Gastrocnemius medialis (tissue), 4 donors: ENCODE measurements at regions not wholly inside any gene's neighbourhood (a gene's known extent, or its start where the extent isn't known, plus 50 kb on each side); places are given as distances from the start of the nearest gene placed in this dataset.
A peak's percentile ranks its signal among the peaks of the same experiment; 100 is the strongest.

ENCODE experiments used
- ATAC-seq, 2 donors: fragments of 150-250 bp; one replicate each; pipeline ENCODE4 v1.9.1; 2016
- DNase-seq, 2 donors: peaks; one replicate each; pipeline ENCODE4 v3.0.0-alpha.2; 2019
- H3K27ac ChIP-seq, 4 donors: fragments of 200-600 bp; sonication (generic); 1 replicate in 1 of 4; 2 replicates in 3 of 4; pipeline ENCODE4 v1.5.1; 2016 to 2018; ENCODE audit warnings: mild to moderate bottlenecking in 2 of 4, moderate library complexity in 1 of 4
- H3K27me3 ChIP-seq, 3 donors: fragments of 200-600 bp; sonication (generic) in 2 of 3; 1 replicate in 1 of 3; 2 replicates in 2 of 3; pipeline versions ENCODE4 v1.5.1 to v1.6.0; 2016 to 2019; ENCODE audit warnings: mild to moderate bottlenecking in 1 of 3, moderate library complexity in 1 of 3
- H3K36me3 ChIP-seq, 2 donors: fragments of 200-600 bp; sonication (generic) in 1 of 2; one replicate each; pipeline ENCODE4 v1.5.1; 2017 to 2018
- H3K4me1 ChIP-seq, 2 donors: fragments of 200-600 bp; sonication (generic) in 1 of 2; one replicate each; pipeline ENCODE4 v1.5.1; 2016 to 2017; ENCODE audit warnings: mild to moderate bottlenecking in 2 of 2
- H3K4me3 ChIP-seq, 4 donors: fragments of 200-600 bp; sonication (generic) in 3 of 4; 1 replicate in 1 of 4; 2 replicates in 3 of 4; pipeline ENCODE4 v1.5.1; 2016 to 2019; ENCODE audit warnings: mild to moderate bottlenecking in 2 of 4
- H3K9me3 ChIP-seq, 3 donors: fragments of 200-600 bp; sonication (generic) in 2 of 3; 1 replicate in 1 of 3; 2 replicates in 2 of 3; pipeline ENCODE4 v1.5.1; 2016 to 2019
- POLR2A ChIP-seq, 2 donors: fragments of 450-650 bp; IDR thresholded peaks; one replicate each; pipeline ENCODE4 v1.6.1; 2017; ENCODE audit warnings: antibody characterized with exemption in 2 of 2, mild to moderate bottlenecking in 2 of 2, moderate library complexity in 2 of 2
- in situ Hi-C, 4 donors: fragments of 200-750 bp; cut with MboI; loops; one replicate each; pipeline versions ENCODE4 v1.15.0 to v1.8.0; 2017; ENCODE audit warnings: low sequenced_read_pairs in 4 of 4
- intact Hi-C: fragments of 100-400 bp; cut with DNase I; formaldehyde crosslinking; loops from one replicate; pipeline ENCODE4 v1.15.1; 2023; ENCODE audit warnings: low total_unique reads
- TF ChIP-seq, protein P1 (sequence below), 5 experiments: fragments of 450-650 bp in 3 of 5; fragments of 200-600 bp in 2 of 5; sonication (generic) in 2 of 5; IDR thresholded peaks in 4 of 5; conservative IDR thresholded peaks in 1 of 5; 1 replicate in 4 of 5; 2 replicates in 1 of 5; pipeline ENCODE4 v1.5.1; 2016 to 2019; ENCODE audit warnings: antibody characterized with exemption in 5 of 5, mild to moderate bottlenecking in 3 of 5, moderate library complexity in 3 of 5

DNA sequence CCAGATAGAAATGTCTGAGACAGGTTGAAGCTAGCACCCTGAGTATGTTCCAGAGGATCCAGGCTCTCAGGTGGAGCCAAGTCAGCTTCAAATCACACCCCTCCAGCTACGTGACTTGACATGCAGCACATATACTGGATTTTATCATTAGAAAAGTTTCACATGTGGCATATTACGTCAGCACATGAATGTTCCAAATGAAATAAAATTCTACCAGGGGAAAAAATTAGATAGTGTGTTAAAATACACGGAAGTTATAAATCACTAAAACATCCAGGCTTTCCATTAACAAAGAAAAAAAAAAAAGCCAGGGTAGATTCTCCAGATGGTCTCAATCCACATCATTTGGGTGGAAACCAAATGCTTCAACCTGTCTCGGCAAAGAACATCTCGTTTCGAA, 251.6 kb downstream of the MPDZ start:
- DNase-seq (no peak), ATAC-seq (no peak)
- Histone ChIP-seq H3K36me3 (no peaks in the 10 kb centered on the region), H3K27ac (no peak overlapping the region), H3K27me3 (no peaks in the 10 kb centered on the region), H3K4me3 (no peak overlapping the region), H3K4me1 (no peaks in the 10 kb centered on the region), H3K9me3 (no peaks in the 10 kb centered on the region)
- no peak for TF ChIP-seq POLR2A (IDR thresholded peaks at IDR 0.05)
- TF ChIP-seq, protein P1, sequence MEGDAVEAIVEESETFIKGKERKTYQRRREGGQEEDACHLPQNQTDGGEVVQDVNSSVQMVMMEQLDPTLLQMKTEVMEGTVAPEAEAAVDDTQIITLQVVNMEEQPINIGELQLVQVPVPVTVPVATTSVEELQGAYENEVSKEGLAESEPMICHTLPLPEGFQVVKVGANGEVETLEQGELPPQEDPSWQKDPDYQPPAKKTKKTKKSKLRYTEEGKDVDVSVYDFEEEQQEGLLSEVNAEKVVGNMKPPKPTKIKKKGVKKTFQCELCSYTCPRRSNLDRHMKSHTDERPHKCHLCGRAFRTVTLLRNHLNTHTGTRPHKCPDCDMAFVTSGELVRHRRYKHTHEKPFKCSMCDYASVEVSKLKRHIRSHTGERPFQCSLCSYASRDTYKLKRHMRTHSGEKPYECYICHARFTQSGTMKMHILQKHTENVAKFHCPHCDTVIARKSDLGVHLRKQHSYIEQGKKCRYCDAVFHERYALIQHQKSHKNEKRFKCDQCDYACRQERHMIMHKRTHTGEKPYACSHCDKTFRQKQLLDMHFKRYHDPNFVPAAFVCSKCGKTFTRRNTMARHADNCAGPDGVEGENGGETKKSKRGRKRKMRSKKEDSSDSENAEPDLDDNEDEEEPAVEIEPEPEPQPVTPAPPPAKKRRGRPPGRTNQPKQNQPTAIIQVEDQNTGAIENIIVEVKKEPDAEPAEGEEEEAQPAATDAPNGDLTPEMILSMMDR (IDR thresholded peaks at IDR 0.05 in 4 of 5, conservative IDR thresholded peaks at IDR 0.05 in 1 of 5), result no peak
- in situ Hi-C loops, result loop anchor here in 1 of 4 donors (10.0 kb wide), 1 partner anchor 63 kb away; no protein-coding TSS in a partner anchor
- intact Hi-C loops, result no loop called here

DNA sequence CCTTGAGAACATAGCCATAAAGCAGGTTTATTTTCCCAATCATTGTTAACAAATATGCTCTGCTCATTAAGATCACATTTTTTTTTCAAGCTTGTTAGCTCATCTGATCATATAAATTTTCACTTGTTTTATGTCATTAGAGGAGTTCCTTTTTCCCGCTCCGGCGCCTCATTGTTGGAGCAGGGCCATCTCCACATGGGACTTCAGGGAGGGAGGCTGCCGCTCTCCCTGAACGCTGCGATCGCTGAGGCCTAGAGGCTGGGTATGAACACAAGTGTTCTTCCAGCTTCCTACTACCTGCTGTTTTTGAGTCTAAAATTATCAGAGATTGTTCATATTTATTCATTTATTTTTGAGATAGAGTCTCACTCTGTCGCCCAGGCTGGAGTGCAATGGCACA, 246.9 kb downstream of the MPDZ start:
- H3K9me3 ChIP-seq, result no peaks in the 10 kb centered on the region
- H3K4me1 ChIP-seq, result no peaks in the 10 kb centered on the region
- no peak overlapping the region for H3K4me3 ChIP-seq
- in situ Hi-C loops, result no loop called here
- ATAC-seq (no peak), DNase-seq (no peak)
- intact Hi-C loops, result no loop called here
- H3K27ac ChIP-seq, result no peak overlapping the region
- TF ChIP-seq, protein P1 (IDR thresholded peaks at IDR 0.05 in 4 of 5, conservative IDR thresholded peaks at IDR 0.05 in 1 of 5), result no peak
- H3K27me3 ChIP-seq, result no peaks in the 10 kb centered on the region
- no peaks in the 10 kb centered on the region for H3K36me3 ChIP-seq

DNA sequence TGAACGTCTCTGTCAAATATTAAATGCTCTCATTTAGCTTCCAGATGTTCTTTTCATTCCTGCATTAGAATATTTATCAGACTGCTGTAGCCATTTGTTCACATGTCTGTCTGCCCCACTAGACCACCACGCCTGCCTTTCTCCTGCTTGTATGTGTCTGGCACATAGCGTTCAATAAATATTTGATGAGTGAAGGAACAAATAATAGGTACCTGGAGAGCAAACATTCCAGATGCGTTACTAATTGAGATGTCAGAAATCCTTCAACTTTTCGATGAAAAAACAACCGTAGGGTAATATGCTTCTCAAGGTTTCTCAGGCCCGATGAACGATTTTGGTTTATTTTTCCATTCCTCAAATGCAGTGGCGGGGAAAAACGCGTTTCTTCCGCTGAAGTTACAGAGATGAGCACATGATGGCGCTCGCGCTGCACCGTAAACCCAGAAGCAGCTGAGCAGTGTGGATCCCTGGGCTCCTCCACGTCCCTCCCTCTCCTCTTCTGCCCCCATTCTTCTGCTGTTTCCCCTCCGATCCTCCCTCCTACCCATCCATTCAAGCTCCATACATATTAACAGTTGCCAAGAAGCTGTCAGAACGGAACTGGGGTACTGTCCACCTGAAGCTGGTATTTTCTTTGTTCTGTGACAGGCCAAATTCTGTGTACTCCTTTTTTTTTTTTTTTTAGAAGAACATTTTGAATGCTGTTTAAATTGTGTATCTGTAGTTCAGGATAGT, 245.4 kb downstream of the MPDZ start:
- TF ChIP-seq, protein P1 (IDR thresholded peaks at IDR 0.05 in 4 of 5, conservative IDR thresholded peaks at IDR 0.05 in 1 of 5), result peak; percentile 49 to 71 (median 59)
- no peak for TF ChIP-seq POLR2A (IDR thresholded peaks at IDR 0.05)
- Histone ChIP-seq H3K27me3 (no peaks in the 10 kb centered on the region), H3K9me3 (no peaks in the 10 kb centered on the region), H3K4me3 (peak overlapping the region in 2 of 4 donors; percentile 8 to 48), H3K27ac (no peak overlapping the region), H3K4me1 (no peaks in the 10 kb centered on the region), H3K36me3 (no peaks in the 10 kb centered on the region)
- intact Hi-C loops (loop anchor here (2.0 kb wide), 1 partner anchor 55 kb away; no protein-coding TSS in a partner anchor), in situ Hi-C loops (no loop called here)
- DNase-seq, result peak; percentile 9 to 19
- ATAC-seq, result peak; percentile 58 to 62

DNA sequence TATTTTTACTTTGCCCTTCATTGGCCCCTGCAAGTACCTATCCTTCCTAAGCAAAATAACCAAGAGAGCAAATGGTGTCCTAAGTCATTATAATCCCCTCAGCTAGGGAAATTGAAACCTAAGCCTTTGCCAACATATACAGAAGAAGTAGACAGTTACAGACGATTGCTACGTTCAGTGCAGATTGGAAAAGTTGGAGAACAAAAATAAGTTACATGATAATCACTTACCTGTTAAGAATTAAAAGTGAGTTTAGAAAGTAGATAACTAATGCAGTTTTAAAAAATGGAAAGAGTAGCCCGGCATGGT, 244.8 kb downstream of the MPDZ start:
- ATAC-seq (no peak), DNase-seq (no peak)
- no peaks in the 10 kb centered on the region for H3K9me3 ChIP-seq
- intact Hi-C loops (loop anchor here (2.0 kb wide), 1 partner anchor 54 kb away; no protein-coding TSS in a partner anchor), in situ Hi-C loops (no loop called here)
- H3K27me3 ChIP-seq, result no peaks in the 10 kb centered on the region
- H3K36me3 ChIP-seq, result no peaks in the 10 kb centered on the region
- H3K27ac ChIP-seq, result no peak overlapping the region
- H3K4me1 ChIP-seq, result no peaks in the 10 kb centered on the region
- H3K4me3 ChIP-seq, result peak overlapping the region in 2 of 4 donors; percentile 8 to 48
- TF ChIP-seq, protein P1 (IDR thresholded peaks at IDR 0.05 in 4 of 5, conservative IDR thresholded peaks at IDR 0.05 in 1 of 5), result no peak
- no peak for TF ChIP-seq POLR2A (IDR thresholded peaks at IDR 0.05)
